Adipocyte (in vitro differentiated cells): ENCODE measurements at regions not wholly inside any gene's neighbourhood (a gene's known extent, or its start where the extent isn't known, plus 50 kb on each side); places are given as distances from the start of the nearest gene placed in this dataset.

Experiments used
- DNase-seq: peaks from one replicate; pipeline ENCODE4 v3.0.0-alpha.2; 2015; ENCODE audit warnings: low read depth
- H3K27me3 ChIP-seq: replicated peaks from 2 replicates; pipeline ENCODE4 v1.7.0; 2013; ENCODE audit warnings: mild to moderate bottlenecking, low read length, moderate library complexity; ENCODE audit not compliant: control insufficient read depth, insufficient read depth
- H3K36me3 ChIP-seq: 2 replicates; pipeline ENCODE4 v1.7.0; 2013; ENCODE audit warnings: low read length, mild to moderate bottlenecking, moderate library complexity; ENCODE audit not compliant: control insufficient read depth, insufficient read depth, severe bottlenecking
- H3K4me1 ChIP-seq: 2 replicates; pipeline ENCODE4 v1.7.0; 2013; ENCODE audit warnings: mild to moderate bottlenecking, low read length, moderate library complexity; ENCODE audit not compliant: control insufficient read depth, insufficient read depth
- H3K4me3 ChIP-seq: 2 replicates; pipeline ENCODE4 v1.7.0; 2013; ENCODE audit warnings: mild to moderate bottlenecking, low read length, moderate library complexity
- H3K9ac ChIP-seq: 2 replicates; pipeline ENCODE4 v1.7.0; 2013; ENCODE audit warnings: mild to moderate bottlenecking, low read length, moderate library complexity
- H3K9me3 ChIP-seq: 2 replicates; pipeline ENCODE4 v1.7.0; 2013; ENCODE audit warnings: mild to moderate bottlenecking, low read length, moderate library complexity; ENCODE audit not compliant: control insufficient read depth

GRCh38 chr11:116211147-116211546 lies 561.6 kb downstream of the BUD13 start:
- Histone ChIP-seq H3K4me3 (no peak overlapping the region), H3K4me1 (no peaks in the 10 kb centered on the region), H3K36me3 (no peaks in the 10 kb centered on the region), H3K27me3 (peaks cover 60% of the 10 kb centered on the region), H3K9me3 (no peaks in the 10 kb centered on the region), H3K9ac (no peak overlapping the region)
- DNase-seq: no peak

- H3K4me1 ChIP-seq: no peaks in the 10 kb centered on the region
- DNase-seq: no peak
- peaks cover 59% of the 10 kb centered on the region for H3K27me3 ChIP-seq
- no peak overlapping the region for H3K9ac ChIP-seq
- H3K4me3 ChIP-seq: no peak overlapping the region
- H3K36me3 ChIP-seq: no peaks in the 10 kb centered on the region
- no peaks in the 10 kb centered on the region for H3K9me3 ChIP-seq
Observed at GRCh38 chr11:116210663-116211062, 562.1 kb downstream of the BUD13 start.

GRCh38 chr11:116209255-116209654 lies 563.5 kb downstream of the BUD13 start:
- Histone ChIP-seq H3K27me3 (peaks cover 52% of the 10 kb centered on the region), H3K9me3 (no peaks in the 10 kb centered on the region), H3K9ac (no peak overlapping the region), H3K4me3 (no peak overlapping the region), H3K4me1 (no peaks in the 10 kb centered on the region), H3K36me3 (no peaks in the 10 kb centered on the region)
- DNase-seq: no peak

- no peak overlapping the region for H3K9ac ChIP-seq
- no peaks in the 10 kb centered on the region for H3K4me1 ChIP-seq
- no peak overlapping the region for H3K4me3 ChIP-seq
- H3K9me3 ChIP-seq: no peaks in the 10 kb centered on the region
- no peaks in the 10 kb centered on the region for H3K36me3 ChIP-seq
- peaks cover 49% of the 10 kb centered on the region for H3K27me3 ChIP-seq
- no peak for DNase-seq
Observed at GRCh38 chr11:116207421-116208141, 565.2 kb downstream of the BUD13 start.

GRCh38 chr11:116207019-116207418 lies 565.8 kb downstream of the BUD13 start:
- no peak for DNase-seq
- H3K36me3 ChIP-seq: no peaks in the 10 kb centered on the region
- H3K4me1 ChIP-seq: no peaks in the 10 kb centered on the region
- H3K9ac ChIP-seq: no peak overlapping the region
- no peaks in the 10 kb centered on the region for H3K9me3 ChIP-seq
- peaks cover 49% of the 10 kb centered on the region for H3K27me3 ChIP-seq
- no peak overlapping the region for H3K4me3 ChIP-seq

GRCh38 chr11:116202922-116203321 lies 569.9 kb downstream of the BUD13 start:
- Histone ChIP-seq H3K4me1 (no peaks in the 10 kb centered on the region), H3K36me3 (no peaks in the 10 kb centered on the region), H3K9me3 (no peaks in the 10 kb centered on the region), H3K4me3 (no peak overlapping the region), H3K27me3 (peaks cover 32% of the 10 kb centered on the region), H3K9ac (no peak overlapping the region)
- no peak for DNase-seq

- H3K36me3 ChIP-seq: no peaks in the 10 kb centered on the region
- peaks cover 4% of the 10 kb centered on the region for H3K9me3 ChIP-seq
- H3K9ac ChIP-seq: no peak overlapping the region
- no peaks in the 10 kb centered on the region for H3K4me1 ChIP-seq
- H3K27me3 ChIP-seq: peaks cover 18% of the 10 kb centered on the region
- DNase-seq: no peak
- H3K4me3 ChIP-seq: no peak overlapping the region
Observed at GRCh38 chr11:116200564-116200963, 572.2 kb downstream of the BUD13 start.

GRCh38 chr11:116199182-116199581 lies 573.6 kb downstream of the BUD13 start:
- Histone ChIP-seq H3K4me1 (no peaks in the 10 kb centered on the region), H3K27me3 (peaks cover 20% of the 10 kb centered on the region)

GRCh38 chr11:116194156-116194904 lies 578.5 kb downstream of the BUD13 start:
- H3K9ac ChIP-seq: no peak overlapping the region
- H3K36me3 ChIP-seq: no peaks in the 10 kb centered on the region
- no peak overlapping the region for H3K4me3 ChIP-seq
- no peak for DNase-seq
- H3K27me3 ChIP-seq: peaks cover 56% of the 10 kb centered on the region
- H3K9me3 ChIP-seq: peaks cover 4% of the 10 kb centered on the region
- no peaks in the 10 kb centered on the region for H3K4me1 ChIP-seq

More at GRCh38 chr11:116199182-116199581, 573.6 kb downstream of the BUD13 start:
- no peak overlapping the region for H3K9ac ChIP-seq
- no peaks in the 10 kb centered on the region for H3K36me3 ChIP-seq
- H3K9me3 ChIP-seq: peaks cover 4% of the 10 kb centered on the region
- no peak overlapping the region for H3K4me3 ChIP-seq
- DNase-seq: no peak

- Histone ChIP-seq H3K9ac (no peak overlapping the region), H3K9me3 (peaks cover 4% of the 10 kb centered on the region), H3K36me3 (no peaks in the 10 kb centered on the region), H3K4me3 (peak overlapping the region; percentile 64), H3K27me3 (peaks cover 59% of the 10 kb centered on the region), H3K4me1 (no peaks in the 10 kb centered on the region)
- DNase-seq: peak; percentile 25
Observed at GRCh38 chr11:116193321-116194131, 579.3 kb downstream of the BUD13 start.
